GM19099 (cell line): ENCODE measurements at regions not wholly inside any gene's neighbourhood (a gene's known extent, or its start where the extent isn't known, plus 50 kb on each side); places are given as distances from the start of the nearest gene placed in this dataset.

Experiments used
- POLR2A ChIP-seq: IDR thresholded peaks from 3 replicates; pipeline ENCODE4 v1.6.1; 2011; ENCODE audit warnings: low read depth; ENCODE audit not compliant: insufficient read length; ENCODE audit errors: extremely low read depth

- no peak for TF ChIP-seq POLR2A
These were observed 123.2 kb downstream of the AQP9 start for GRCh38 chr15:58261368-58261767.

- TF ChIP-seq POLR2A = no peak
These were observed 126.1 kb downstream of the AQP9 start for GRCh38 chr15:58264053-58264971.

- no peak for TF ChIP-seq POLR2A
These were observed 128.9 kb downstream of the AQP9 start for GRCh38 chr15:58267051-58267450.

- no peak for TF ChIP-seq POLR2A
These were observed 130.6 kb downstream of the AQP9 start for GRCh38 chr15:58268746-58269267.

- TF ChIP-seq POLR2A = no peak
These were observed 131.6 kb downstream of the AQP9 start for GRCh38 chr15:58269455-58270414.

GRCh38 chr15:58271410-58271809, 133.2 kb downstream of the AQP9 start:
- TF ChIP-seq POLR2A = no peak

GRCh38 chr15:58273104-58273503, 134.9 kb downstream of the AQP9 start:
- TF ChIP-seq POLR2A = no peak

GRCh38 chr15:58274885-58275284, 136.7 kb downstream of the AQP9 start:
- TF ChIP-seq POLR2A = no peak

- TF ChIP-seq POLR2A = no peak
These were observed 137.6 kb downstream of the AQP9 start for GRCh38 chr15:58275785-58276184.

GRCh38 chr15:58276924-58277323, 138.7 kb downstream of the AQP9 start:
- no peak for TF ChIP-seq POLR2A

- no peak for TF ChIP-seq POLR2A
These were observed 139.2 kb downstream of the AQP9 start for GRCh38 chr15:58277333-58277732.

GRCh38 chr15:58279106-58279505, 140.9 kb downstream of the AQP9 start:
- no peak for TF ChIP-seq POLR2A

- no peak for TF ChIP-seq POLR2A
These were observed 141.5 kb downstream of the AQP9 start for GRCh38 chr15:58279654-58280053.

GRCh38 chr15:58282060-58282708, 144.0 kb downstream of the AQP9 start:
- TF ChIP-seq POLR2A = no peak

- no peak for TF ChIP-seq POLR2A
These were observed 145.1 kb downstream of the AQP9 start for GRCh38 chr15:58283302-58283701.
